Fibroblast of skin of left quadriceps (primary cell): ENCODE measurements at regions not wholly inside any gene's neighbourhood (a gene's known extent, or its start where the extent isn't known, plus 50 kb on each side); places are given as distances from the start of the nearest gene placed in this dataset.

Experiments used
- DNase-seq, 2 experiments: peaks; one replicate each; pipeline ENCODE4 v3.0.0-alpha.2; 2013; ENCODE audit warnings: low read depth in 2 of 2

- DNase-seq, result no peak
Observed at GRCh38 chr16:65455761-65456160, 333.9 kb upstream of the CDH11 start.

GRCh38 chr16:65453646-65454045 is 331.8 kb upstream of the CDH11 start:
- DNase-seq, result no peak

- no peak for DNase-seq
Observed at GRCh38 chr16:65449526-65449925, 327.7 kb upstream of the CDH11 start.

- no peak for DNase-seq
Observed at GRCh38 chr16:65446427-65446826, 324.6 kb upstream of the CDH11 start.

GRCh38 chr16:65445313-65446260 is 323.7 kb upstream of the CDH11 start:
- DNase-seq, result peak; percentile 21 to 22

GRCh38 chr16:65441501-65441900 is 319.6 kb upstream of the CDH11 start:
- no peak for DNase-seq

GRCh38 chr16:65429504-65430181 is 307.8 kb upstream of the CDH11 start:
- DNase-seq, result no peak

- no peak for DNase-seq
Observed at GRCh38 chr16:65426484-65426883, 304.6 kb upstream of the CDH11 start.

GRCh38 chr16:65422934-65423333 is 301.1 kb upstream of the CDH11 start:
- no peak for DNase-seq

GRCh38 chr16:65421596-65421995 is 299.7 kb upstream of the CDH11 start:
- no peak for DNase-seq

GRCh38 chr16:65418435-65418834 is 296.6 kb upstream of the CDH11 start:
- no peak for DNase-seq

GRCh38 chr16:65415460-65415859 is 293.6 kb upstream of the CDH11 start:
- peak in 1 of 2 experiments; percentile 35 for DNase-seq

- DNase-seq, result peak; percentile 76 to 77
Observed at GRCh38 chr16:65414284-65414984, 292.6 kb upstream of the CDH11 start.

- peak in 1 of 2 experiments; percentile 29 for DNase-seq
Observed at GRCh38 chr16:65413861-65414260, 292.0 kb upstream of the CDH11 start.

GRCh38 chr16:65410801-65411200 is 288.9 kb upstream of the CDH11 start:
- no peak for DNase-seq

- DNase-seq, result no peak
Observed at GRCh38 chr16:65409510-65409909, 287.6 kb upstream of the CDH11 start.

- DNase-seq, result no peak
Observed at GRCh38 chr16:65406933-65407332, 285.1 kb upstream of the CDH11 start.

GRCh38 chr16:65406116-65406515 is 284.3 kb upstream of the CDH11 start:
- peak; percentile 34 to 37 for DNase-seq

GRCh38 chr16:65394281-65394680 is 272.4 kb upstream of the CDH11 start:
- DNase-seq, result no peak

GRCh38 chr16:65392806-65393565 is 271.1 kb upstream of the CDH11 start:
- no peak for DNase-seq

- DNase-seq, result no peak
Observed at GRCh38 chr16:65388592-65388991, 266.7 kb upstream of the CDH11 start.

- no peak for DNase-seq
Observed at GRCh38 chr16:65386672-65387071, 264.8 kb upstream of the CDH11 start.
